ENCODE measurements at regions not wholly inside any gene's neighbourhood (a gene's known extent, or its start where the extent isn't known, plus 50 kb on each side); places are given as distances from the start of the nearest gene placed in this dataset.

DNA sequence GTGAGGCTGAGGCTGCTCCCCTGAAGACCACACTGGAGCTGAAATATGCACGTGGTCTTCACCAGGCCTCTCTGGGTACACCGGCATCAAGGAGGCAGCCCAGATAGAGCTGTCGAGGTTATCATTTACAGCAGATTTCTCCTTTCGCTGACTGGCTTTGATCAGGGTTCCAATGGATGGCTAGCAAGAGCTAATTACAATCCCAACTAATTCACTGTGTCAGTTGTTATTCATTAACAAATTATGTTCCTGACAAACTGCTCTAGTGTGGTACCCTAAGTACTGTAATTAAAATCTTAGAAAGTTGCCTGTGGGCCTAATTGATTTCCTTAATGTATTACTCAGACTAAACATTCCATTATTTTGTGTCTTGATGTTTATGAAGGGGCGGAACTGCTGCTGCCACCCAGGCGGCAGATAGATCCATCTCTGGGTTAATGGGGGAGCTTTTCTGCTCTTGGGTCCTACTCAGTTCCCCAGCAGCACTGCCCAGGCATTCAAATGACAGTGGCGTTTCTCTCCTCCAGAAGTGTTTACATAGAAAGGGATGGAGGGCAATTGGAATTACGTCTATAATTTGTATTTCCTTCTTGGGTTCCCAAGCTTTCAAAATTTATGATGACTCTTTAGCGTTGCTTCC, 71.7 kb upstream of the RAD23B start:
- no peak for DNase-seq (ENCODE audit: low read depth)
- H3K4me3 ChIP-seq (ENCODE audit: low read depth, low read length), result no peak overlapping the region
- TF ChIP-seq, protein P1, sequence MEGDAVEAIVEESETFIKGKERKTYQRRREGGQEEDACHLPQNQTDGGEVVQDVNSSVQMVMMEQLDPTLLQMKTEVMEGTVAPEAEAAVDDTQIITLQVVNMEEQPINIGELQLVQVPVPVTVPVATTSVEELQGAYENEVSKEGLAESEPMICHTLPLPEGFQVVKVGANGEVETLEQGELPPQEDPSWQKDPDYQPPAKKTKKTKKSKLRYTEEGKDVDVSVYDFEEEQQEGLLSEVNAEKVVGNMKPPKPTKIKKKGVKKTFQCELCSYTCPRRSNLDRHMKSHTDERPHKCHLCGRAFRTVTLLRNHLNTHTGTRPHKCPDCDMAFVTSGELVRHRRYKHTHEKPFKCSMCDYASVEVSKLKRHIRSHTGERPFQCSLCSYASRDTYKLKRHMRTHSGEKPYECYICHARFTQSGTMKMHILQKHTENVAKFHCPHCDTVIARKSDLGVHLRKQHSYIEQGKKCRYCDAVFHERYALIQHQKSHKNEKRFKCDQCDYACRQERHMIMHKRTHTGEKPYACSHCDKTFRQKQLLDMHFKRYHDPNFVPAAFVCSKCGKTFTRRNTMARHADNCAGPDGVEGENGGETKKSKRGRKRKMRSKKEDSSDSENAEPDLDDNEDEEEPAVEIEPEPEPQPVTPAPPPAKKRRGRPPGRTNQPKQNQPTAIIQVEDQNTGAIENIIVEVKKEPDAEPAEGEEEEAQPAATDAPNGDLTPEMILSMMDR (conservative IDR thresholded peaks at IDR 0.05; ENCODE audit: low read depth, low read length), result no peak

DNA sequence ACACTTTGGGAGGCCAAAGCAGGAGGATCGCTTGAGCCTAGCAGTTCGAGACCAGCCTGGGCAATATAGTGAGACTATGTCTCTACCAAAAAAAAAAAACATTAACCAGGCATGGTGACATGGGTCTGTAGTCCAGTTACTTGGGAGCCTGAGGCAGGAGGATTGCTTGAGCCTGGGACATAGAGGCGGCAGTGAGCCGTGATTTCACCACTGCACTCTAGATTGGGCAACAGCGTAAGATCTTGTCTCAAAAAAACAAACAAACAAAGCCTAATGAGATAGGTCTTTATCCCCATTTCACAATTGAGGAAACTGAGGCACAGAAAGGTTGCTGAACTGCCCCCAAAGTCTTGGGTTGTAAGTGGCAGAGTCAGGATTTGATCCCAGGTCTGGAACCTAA, 70.5 kb upstream of the RAD23B start:
- H3K4me3 ChIP-seq (ENCODE audit: low read depth, low read length), result no peak overlapping the region
- DNase-seq (ENCODE audit: low read depth), result no peak
- TF ChIP-seq, protein P1 (conservative IDR thresholded peaks at IDR 0.05; ENCODE audit: low read depth, low read length), result no peak

DNA sequence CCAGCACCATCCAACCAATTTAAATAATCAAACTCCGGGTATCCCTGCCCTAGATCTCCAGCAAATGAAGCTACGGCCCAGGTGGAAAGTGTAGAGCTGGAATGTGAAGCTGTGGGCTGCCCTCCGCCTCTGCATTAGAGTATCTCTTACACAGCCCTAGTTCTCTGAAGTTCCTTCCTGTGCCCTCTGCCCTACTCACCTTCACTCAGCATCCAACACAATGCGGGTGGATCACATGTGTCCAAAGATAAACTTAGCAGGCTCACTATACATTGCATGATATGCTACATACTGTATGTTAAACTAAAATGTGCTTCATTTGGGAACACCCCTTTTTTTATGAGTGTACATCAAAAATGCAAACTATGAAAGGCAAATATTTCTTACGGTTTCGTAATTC, 70.0 kb upstream of the RAD23B start:
- TF ChIP-seq, protein P1 (conservative IDR thresholded peaks at IDR 0.05; ENCODE audit: low read depth, low read length), result no peak
- DNase-seq (ENCODE audit: low read depth), result peak; percentile 18
- no peak overlapping the region for H3K4me3 ChIP-seq (ENCODE audit: low read depth, low read length)

DNA sequence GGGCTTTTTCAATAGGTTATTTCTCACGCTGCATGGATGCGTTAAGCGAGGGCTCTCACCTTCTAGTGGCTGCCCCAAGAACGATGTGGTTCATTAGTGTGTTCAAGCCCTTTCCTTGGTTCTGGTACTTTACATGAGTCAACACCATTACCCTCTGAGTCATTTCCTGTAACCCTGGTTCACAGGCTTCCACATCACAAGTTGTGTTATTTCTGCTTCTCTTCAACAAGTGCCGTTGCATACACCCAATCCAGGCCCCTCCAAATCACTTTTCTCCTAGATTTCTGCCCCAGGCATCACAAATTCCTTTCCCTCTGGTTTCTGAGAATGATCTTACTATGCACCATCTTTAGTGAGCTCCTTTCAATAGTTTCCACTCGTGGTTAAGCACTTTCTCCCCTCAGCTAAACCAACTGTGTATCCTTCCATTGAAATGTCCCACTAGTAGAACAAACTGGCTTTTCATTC, 69.5 kb upstream of the RAD23B start:
- H3K4me3 ChIP-seq (ENCODE audit: low read depth, low read length), result no peak overlapping the region
- peak; percentile 95 for DNase-seq (ENCODE audit: low read depth)
- TF ChIP-seq, protein P1 (conservative IDR thresholded peaks at IDR 0.05; ENCODE audit: low read depth, low read length), result no peak

DNA sequence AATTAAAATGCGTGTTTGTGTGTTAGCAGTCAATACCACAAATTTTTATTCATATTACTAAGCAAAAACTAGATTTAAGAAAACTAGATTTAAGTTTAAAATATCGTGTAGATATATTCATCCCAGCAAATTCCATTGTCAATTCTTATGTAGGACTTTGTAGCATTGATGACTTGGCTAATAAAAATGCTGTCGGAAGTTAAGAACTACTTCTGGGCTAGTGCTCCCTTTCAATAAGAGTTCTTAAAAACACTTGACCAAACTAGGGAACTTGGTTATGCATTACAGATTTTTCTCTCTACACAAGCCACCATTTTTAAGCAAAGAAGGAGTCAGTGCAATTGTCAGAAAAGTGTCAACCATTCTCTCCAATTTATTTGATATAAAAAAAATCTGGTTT, 68.7 kb upstream of the RAD23B start:
- no peak overlapping the region for H3K4me3 ChIP-seq (ENCODE audit: low read depth, low read length)
- no peak for DNase-seq (ENCODE audit: low read depth)
- TF ChIP-seq, protein P1 (conservative IDR thresholded peaks at IDR 0.05; ENCODE audit: low read depth, low read length), result no peak

DNA sequence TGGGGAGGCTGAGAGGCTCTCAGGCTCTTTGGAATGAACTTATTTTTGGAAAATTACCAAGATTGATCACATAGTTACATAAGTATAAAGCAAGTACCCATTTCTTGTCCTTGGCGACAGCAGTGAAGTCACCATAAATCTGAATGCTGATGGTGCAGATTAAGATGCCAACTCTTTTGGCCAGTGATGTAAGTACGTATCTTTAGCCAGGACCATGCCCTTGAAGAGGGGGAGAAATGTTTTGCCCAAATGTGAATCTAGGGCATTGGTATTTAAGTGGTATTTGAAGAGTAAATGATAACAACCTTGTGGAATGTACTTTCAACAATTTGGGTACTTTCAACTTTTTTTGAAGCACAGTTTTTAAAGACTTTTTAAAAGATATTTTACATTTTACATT, 68.2 kb upstream of the RAD23B start:
- no peak overlapping the region for H3K4me3 ChIP-seq (ENCODE audit: low read depth, low read length)
- peak; percentile 21 for DNase-seq (ENCODE audit: low read depth)
- TF ChIP-seq, protein P1 (conservative IDR thresholded peaks at IDR 0.05; ENCODE audit: low read depth, low read length), result no peak

DNA sequence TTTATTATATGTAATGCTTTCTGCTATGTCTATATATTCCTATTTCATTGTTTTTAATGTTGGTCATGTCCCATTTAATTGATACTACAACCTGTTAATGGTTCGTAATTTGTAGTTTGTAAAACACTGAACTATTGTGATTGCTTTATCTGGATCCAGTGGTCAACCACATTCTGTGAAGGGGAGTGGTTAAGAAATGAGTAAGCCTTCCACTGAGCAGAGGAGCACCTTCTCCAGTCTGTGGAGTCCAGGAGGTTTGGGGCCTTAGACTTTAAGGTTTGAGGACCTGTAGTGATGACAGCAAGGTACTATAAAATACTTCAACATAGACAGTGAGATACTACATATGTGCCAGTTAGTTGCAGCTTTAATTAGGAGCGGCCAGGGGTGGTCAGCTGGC, 67.7 kb upstream of the RAD23B start:
- peak; percentile 63 for DNase-seq (ENCODE audit: low read depth)
- TF ChIP-seq, protein P1 (conservative IDR thresholded peaks at IDR 0.05; ENCODE audit: low read depth, low read length), result no peak
- H3K4me3 ChIP-seq (ENCODE audit: low read depth, low read length), result no peak overlapping the region
